SK-N-DZ (cell line): ENCODE measurements at regions not wholly inside any gene's neighbourhood (a gene's known extent, or its start where the extent isn't known, plus 50 kb on each side); places are given as distances from the start of the nearest gene placed in this dataset.
A peak's percentile ranks its signal among the peaks of the same experiment; 100 is the strongest.

Experiments
- DNase-seq: peaks from one replicate; pipeline ENCODE4 v3.0.0-alpha.2; 2015; ENCODE audit warnings: low spot score

DNA sequence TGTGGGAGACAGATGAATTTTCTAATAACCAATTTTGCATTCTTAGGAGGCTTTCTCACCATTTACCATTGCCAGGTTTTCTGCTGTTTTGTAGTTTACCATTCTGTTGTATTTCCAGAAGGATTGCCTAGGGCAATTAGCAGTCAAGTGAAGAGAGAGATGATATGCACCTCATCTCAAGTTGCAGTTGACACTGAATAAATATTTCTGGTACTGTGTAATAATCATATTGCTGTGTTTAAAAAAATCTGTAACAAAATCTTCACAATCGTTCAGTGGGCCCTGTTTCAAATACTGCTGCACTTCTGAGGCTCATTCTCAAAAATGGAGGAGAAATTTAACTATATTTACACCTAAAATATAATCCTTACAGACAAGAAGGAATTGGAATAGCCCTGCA is 706.1 kb upstream of the PTPRD start:
- DNase-seq, result no peak

DNA sequence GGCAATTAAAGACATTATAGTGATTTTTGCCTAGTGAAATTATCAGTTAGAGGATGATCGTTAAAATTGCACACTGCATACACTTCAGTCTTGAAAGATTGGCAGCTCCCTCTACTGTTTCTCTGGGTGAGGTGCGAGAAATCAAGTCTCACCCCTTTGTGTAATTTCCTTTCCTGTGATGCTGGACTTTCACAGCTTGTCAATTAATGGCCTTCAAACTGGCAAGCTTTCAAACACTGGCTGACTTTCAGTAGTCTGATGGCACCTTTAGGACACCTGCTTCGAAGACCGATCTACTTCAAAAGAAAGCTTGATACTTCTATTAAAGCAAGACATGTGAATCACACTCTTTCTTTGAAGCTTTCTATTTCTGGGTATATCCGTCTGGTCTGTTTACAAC is 706.7 kb upstream of the PTPRD start:
- DNase-seq, result peak; percentile 20

DNA sequence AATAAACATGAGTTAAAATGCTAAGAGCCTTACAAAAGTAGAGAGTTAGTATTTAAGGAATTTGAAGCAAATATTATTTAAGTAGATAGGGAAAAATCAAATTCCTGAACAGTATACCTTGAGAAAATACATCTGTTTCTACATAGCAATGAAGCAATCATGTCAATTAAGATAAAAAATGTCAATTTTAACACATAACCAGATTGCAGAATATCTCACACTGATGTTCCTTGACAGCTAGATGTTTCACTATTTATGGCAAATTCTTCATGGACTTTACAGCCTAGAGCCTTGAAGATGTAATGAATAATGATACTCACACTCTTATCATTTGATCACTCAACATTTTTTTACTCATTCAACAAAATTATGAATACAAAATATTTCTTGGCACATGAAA is 708.2 kb upstream of the PTPRD start:
- no peak for DNase-seq

DNA sequence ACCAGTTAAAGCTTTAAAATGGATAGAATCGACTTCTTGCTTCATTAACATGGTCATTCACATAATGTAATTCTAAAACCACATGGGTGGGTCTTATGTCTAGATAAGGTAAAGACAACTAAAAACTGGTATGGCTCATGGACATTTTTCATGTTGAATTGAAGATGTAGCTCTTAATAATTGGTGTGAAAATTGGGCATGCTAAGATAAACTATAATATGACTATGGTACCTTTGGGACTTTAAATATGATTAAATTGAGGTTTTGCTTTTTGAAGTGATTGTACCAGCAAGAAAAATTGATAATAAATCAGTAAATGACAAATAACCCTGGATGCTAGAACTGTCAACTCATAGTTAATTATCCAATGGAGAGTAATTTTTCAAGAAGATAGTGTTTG is 710.7 kb upstream of the PTPRD start:
- DNase-seq, result no peak

DNA sequence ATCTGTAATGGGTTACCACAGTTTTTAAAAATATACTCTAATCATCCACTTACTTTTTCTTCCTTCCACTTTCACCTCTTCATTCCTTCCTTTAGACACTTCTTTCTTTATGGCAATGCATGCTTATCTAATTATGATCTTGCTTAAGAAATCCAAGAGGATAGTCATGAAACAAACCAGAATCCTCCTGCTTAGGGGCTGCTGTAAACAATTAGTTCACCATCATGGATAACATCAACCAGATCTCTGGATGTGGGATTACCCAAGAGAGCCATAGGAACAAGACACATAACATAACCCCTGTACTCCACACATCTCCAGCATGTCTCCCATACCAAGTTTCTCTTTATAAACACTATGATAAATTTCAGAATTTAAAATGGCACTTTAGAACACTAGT is 713.4 kb upstream of the PTPRD start:
- peak; percentile 70 for DNase-seq

DNA sequence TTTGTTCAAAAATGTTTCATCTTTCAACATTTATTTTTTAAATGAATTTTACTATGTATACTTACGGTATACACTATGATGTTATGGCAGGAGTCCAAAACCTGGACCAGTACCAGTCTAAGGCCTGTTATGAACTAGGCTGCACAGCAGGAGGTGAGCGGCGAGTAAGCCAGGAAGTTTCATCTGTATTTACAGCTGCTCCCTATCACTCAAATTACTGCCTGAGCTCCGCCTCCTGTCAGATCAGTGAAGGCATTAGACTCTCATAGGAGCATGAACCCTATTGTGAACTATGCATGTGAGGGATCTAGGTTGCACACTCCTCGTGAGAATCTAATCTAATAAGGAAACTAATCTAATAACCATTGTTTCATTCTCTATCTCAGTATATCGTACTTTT is 715.5 kb upstream of the PTPRD start:
- DNase-seq, result peak; percentile 76

DNA sequence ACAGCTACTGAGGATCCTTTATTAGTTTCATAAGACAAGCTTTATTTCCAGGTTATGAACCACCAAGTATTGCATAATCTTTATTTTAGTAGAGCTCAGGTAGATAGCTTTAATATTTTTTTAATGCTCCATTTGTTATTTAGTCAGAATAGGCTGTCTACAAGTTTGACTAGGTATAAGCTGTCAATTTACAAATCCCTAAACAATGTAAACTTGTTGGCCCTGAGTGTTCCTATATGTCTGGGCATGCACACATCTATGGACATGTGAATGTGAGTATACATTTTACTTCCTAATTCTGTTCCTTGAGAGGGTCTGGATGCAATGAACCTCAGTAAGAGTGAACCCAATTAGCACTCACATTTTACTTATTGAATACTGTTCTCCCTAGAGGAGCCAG is 722.2 kb upstream of the PTPRD start:
- no peak for DNase-seq

DNA sequence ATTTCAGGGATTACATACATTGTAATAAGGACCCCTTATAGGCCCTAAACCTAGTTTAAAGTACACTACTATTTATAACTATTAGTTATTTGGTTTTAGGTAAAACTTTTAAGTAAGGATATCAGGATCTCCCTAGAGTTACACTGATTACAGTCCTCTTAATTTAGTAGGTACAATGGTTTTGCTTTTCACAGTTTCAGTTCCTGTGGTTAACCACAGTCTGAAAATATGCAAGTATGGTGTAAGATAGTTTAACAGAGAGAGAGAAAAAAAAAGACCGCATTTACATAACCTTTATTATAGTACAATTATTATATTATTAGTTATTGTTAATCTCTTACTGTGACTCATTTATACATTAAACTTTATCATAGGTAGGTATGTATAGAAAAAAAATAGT is 725.3 kb upstream of the PTPRD start:
- DNase-seq, result no peak

DNA sequence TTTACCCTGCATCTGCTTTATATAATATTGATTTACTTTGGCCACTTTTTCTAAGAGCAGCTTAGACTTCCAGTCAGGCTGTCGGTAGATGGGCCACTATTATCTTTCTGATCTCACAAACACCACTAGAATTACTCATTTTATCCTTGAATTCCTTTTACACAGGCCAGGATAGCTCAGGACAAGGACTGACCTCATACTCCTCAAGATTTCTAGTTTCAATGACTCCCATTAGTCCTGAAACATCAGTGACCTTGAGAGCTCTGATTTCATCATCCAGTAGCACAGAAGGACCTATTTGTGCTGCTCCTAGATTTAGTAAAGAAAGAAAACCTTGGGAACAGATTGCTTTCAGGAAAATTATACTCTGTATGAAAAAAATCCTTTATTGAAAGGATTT is 727.9 kb upstream of the PTPRD start:
- DNase-seq, result no peak

DNA sequence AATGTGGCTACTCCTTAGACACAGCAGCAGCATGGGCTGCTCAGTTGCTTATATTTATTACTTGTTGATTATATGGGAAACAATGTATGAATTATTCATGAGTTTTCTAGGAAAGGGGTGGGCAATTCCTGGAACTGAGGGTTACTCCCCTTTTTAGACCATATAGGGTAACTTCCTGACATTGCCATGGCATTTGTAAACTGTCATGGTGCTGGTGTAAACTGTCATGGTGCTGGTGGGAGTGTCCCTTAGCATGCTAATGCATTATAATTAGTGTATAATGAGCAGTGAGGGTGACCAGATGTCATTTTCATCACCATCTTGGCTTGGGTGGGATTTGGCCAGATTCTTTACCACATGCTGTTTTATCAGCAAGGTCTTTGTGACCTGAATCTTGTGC is 734.6 kb upstream of the PTPRD start:
- no peak for DNase-seq

DNA sequence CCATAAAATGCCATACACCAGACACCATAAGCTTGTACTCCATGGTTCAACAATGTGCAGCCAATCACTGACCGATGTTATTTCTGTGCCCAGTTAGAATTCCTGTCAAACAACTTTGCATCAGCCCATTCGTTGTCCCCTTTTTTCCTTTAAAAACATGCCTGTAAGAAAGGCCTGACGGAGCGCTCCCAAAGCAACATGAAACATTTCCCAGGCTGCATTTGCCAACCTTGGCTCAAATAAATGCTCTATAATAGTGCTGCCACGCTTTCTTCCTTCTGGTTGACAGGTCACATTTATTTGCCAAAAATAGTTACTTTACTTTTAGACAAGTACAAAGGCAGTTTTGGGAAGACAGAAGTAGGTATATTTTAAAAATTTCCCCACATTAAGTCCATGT is 735.6 kb upstream of the PTPRD start:
- DNase-seq, result no peak

DNA sequence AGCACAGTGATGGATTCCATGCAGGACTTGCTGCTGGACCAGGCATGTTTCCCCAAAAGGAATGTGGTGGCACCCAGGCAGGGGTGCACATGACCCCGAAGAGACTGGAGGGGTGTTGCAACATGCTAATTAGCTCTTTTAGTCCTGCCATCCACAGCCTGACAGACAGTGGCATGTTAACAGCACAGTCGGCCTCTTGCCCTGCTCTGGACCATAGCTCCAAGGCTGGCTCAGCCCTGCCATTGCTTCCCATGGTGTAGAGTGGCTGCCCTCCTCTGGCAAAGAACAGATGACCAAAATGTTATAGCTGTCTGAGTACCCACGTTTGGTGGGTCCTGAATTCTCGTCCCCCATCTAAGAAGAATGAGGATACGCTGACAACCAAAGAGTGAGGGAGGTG is 736.4 kb upstream of the PTPRD start:
- no peak for DNase-seq

DNA sequence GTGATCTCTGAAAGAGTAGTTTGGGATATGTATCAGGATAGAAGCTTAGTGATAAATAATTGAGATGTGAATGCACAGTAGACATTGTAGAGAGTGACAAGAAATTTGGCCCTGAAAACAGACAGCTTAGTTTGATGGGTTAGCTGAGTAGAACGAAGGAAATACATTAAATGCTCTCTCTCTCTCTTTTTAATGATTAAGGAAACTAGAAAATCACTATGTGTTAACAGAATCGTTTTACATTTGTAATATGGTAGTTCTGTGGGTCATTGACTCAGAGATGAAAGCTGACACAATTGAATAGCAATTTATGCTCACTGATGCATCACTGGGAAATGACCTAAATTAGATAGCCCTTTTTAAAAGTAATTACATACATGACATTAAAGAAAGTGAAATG is 739.8 kb upstream of the PTPRD start:
- no peak for DNase-seq

DNA sequence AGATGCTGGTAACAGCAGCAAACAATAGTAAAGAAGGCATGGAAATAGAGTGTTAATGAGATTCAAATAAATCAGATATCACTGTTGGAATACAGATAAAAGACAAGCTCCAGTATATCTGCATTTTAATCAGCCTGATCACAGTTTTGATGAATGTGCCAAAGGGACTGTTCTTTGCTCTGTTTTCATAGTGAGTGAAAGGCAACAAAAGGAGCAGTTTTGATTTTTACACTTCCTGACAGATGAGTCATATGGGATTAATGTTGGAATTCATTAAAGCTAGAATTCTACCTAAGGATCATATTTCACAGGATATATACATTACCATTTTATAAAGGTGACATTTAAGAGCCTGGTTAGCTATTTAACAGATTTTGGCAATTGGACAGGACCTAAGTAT is 743.3 kb upstream of the PTPRD start:
- no peak for DNase-seq

DNA sequence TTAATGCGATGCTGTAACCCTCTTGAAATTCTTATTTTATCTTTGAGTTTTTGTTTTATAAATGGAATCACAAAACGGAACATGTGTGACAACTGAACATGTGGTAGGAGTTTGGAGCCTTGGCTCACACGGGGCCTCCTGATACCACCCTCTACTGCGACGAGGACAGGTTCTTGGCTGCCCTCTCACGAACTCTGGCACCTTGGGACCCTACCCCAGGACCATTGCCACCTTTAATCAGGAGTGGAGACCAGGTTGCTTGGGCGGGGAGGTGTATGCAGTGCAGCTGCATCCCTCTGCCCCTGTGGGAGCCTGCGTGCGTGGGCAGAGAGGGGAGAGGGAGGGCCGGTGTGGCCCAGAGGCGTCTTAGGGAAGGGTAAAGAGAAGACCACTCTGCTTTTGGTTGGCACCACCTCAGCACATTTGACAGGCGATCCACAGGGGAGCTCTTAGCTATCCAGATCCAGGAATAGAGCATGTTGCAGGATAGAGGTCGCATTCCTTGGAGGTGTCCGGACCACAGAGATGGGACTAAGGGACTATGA is 753.9 kb upstream of the PTPRD start:
- DNase-seq, result no peak

DNA sequence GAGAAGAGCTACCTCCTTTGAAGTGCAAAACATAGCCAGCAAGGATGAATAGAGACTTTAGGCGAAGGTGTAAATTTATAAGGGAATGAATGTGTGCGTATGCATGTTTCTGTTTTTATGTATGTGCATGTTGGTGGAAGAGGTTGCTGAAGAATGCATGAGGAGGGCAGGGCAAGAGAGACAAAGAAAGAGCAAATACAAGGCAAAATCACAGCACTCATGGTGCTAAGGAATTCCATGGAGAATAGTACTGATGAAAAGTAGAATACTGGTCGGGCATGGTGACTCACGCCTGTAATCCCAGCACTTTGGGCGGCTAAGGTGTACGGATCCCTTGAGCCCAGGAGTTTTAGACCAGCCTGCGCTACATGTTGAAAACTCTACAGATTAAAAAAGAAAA is 762.1 kb upstream of the PTPRD start:
- DNase-seq, result no peak

DNA sequence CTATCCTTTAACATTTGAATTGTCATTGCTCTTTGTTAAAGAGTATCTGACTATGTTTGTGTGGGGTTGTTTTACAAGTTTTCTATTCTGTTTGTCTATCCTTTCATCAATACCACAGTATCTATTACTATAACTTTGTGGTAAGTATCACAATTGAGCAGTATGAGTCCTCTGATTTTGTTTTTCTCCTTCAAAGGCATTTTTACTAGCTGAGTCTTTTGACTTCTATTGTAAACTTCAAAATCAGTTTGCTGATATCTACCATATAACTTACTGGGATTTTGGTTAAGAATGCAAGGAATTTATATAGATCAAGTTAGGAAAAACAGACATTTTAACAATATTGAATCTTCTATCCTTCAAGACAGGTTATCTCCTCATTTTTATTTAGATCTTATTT is 789.8 kb upstream of the PTPRD start:
- DNase-seq, result no peak

DNA sequence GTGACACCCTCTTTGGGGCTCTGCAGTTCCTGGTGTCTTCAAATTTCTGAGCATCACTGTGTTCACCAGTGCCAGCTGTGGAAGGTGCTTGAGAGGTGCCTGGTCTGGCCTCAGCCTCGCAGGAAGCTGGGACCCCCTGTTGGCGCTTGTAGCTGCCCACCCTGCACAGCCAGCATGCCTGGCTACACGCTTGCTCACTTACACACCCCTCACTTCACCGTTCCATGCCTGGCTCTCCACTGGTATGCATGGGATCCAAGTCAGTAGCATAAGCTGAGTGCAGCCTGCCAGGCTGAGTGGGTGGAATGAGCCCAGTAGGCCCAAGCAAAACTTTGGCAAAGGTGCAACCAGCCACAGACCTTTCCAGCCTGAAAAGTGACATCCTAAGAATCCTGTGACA is 801.4 kb upstream of the PTPRD start:
- DNase-seq, result no peak

DNA sequence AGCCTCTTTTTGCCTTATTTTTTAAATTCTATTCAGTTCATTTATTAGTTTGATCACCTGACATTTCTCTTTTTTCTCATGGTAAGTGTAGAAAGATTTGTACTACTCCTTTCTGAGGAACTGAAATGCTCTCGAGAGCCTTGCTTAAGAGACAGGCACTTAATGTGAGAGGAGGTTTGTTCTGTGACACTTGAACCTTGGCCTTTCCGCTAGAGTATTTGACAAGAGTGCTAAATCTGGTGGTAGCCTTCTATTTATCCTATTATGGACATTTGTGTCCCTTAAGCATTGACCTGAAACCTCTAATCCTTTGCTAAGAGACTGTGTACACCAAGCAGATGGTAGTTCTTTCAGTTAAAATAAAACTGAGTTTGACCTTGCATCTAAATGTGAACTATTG is 805.0 kb upstream of the PTPRD start:
- DNase-seq, result no peak

DNA sequence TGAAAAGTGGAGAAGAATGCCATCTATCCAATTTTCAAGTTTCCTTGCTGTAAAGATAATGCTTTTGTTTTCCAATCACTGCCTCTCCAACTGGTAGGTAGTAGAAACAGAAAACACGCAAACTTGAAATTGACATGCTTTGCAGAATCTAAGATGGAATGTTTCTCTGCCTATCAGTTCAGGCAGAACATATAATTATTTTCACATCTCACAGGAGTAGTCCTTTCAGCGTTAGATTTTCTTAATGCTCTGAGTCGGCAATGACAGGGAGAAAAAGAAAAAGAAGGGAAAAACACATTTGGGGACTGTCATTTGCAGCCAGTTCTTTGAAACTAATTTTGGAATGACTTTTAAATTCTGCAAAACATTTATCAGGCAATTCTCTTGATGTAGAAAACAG is 818.7 kb upstream of the PTPRD start:
- DNase-seq, result no peak

DNA sequence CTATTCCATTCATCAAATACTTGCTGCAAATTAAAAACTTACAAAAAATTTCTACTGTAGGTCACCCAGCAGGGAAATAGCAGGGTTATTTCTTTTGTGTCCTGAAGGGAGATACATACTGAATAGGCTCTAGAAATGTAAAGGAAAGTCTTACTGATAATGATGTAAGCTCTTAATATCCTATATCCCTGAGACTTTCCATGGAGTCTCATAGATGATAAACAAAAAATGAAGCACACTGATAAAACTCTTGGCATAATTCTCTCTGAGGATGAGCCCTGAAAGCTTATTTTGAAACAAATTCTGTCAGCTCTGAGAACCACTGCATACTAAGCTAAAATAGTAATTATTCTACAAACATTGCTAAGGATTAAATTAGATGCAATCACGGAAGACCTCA is 819.6 kb upstream of the PTPRD start:
- DNase-seq, result no peak

DNA sequence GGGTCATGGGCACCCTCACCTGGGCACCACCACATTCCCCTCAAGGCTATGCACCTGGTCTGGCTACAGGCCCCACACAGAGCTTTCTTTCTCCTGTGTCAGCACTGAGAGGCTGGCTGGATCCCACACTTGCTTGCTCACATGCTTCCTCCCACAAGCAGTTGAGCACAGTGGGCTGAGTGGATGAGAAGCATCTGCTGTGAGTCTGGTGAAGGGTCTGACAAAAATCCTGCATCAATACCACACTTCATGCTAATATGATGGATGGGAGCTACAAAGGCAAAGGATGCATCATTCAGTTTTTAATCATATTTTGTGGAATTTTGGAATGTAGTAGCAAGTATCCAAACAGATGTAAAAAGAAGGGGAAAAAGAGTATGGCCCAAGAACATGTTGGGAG is 830.8 kb upstream of the PTPRD start:
- DNase-seq, result no peak

DNA sequence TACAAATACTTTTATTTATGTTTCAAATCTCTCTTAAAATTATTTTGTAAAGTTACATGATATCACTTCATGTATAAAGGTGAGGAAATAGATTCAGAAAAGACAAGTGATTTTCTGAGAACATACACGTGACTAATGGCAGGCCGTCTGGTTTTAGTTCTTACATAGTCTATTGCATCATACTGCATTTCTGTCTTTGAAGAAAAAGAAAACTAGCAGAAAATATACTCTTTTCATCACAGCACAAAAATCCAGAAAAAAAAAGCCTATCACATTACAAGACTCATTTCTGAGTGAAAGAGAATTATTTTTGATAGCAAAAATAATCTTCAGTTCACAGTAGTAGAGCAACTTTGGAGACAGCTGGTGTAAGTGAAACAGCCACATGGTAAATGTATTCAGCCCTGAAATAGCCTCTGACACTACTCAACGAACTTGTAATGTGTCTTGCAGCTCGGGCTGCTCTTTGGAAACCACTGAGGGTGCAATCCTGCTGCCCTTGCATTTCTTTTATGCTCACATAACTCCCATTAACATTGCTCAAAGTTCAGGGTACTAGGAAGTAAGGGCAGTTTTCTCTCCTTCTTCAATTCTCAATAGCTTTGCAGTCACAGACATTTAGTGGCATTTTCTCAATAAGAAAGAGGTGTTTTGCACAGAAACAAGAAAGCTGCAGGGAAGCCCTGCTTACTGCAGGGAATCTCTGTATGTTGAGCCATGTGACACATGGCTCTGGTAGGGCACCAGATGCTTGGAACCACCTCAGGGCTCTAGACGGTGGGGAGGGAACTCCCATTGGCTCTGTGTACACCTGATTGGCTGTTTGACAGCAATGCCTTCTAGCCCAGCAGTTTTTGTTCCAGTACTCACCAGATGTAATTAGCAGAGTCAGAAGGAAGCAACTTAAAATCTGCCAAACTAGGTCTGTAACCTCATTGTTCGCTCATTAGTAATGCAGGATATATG is 845.3 kb upstream of the PTPRD start:
- DNase-seq, result no peak

DNA sequence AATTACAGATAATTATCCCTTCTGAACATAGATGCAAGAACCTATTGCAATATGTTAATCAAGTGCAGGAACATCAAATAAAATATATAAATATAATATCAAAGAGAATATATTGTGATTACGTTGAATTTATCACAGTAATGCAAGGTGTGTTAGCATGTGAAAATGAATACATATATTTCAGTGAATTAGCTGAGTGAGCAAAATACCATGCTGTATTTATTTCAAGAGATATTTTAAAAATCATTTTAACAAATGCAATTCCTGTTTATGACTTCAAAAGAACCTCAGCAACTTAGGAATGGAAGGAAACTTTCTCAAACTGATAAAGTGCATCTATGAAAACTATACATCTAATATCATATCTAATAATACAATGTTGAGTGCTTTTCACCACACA is 856.9 kb upstream of the PTPRD start:
- DNase-seq, result no peak
